Astrocyte (in vitro differentiated cells and primary cell): ENCODE measurements at regions not wholly inside any gene's neighbourhood (a gene's known extent, or its start where the extent isn't known, plus 50 kb on each side); places are given as distances from the start of the nearest gene placed in this dataset.

ENCODE experiments used
- DNase-seq: peaks from one replicate; pipeline ENCODE4 v3.0.0-alpha.2; 2010; ENCODE audit warnings: low read depth
- FAIRE-seq: peaks from 2 replicates; lab custom pipeline; 2011; peaks lifted over from hg19 to GRCh38; lab: Jason Lieb, UNC
- H2AFZ ChIP-seq: 2 replicates; pipeline ENCODE4 v1.6.0; 2012; ENCODE audit warnings: low read depth, low read length, inconsistent platforms
- H3K27ac ChIP-seq: 2 replicates; pipeline ENCODE4 v1.5.1; 2011; ENCODE audit warnings: low read depth, low read length, inconsistent platforms
- H3K27me3 ChIP-seq: 2 replicates; pipeline ENCODE4 v1.6.0; 2011; ENCODE audit warnings: low read length, inconsistent platforms; ENCODE audit not compliant: insufficient read depth
- H3K36me3 ChIP-seq: 2 replicates; pipeline ENCODE4 v1.5.1; 2011; ENCODE audit warnings: low read length, inconsistent platforms; ENCODE audit not compliant: insufficient read depth
- H3K4me1 ChIP-seq: 2 replicates; pipeline ENCODE4 v1.5.1; 2011; ENCODE audit warnings: low read length, inconsistent platforms; ENCODE audit not compliant: insufficient read depth
- H3K4me2 ChIP-seq: 2 replicates; pipeline ENCODE4 v1.6.0; 2012; ENCODE audit warnings: low read length, inconsistent platforms
- H3K4me3 ChIP-seq: 2 replicates; pipeline ENCODE4 v1.5.1; 2011; ENCODE audit warnings: low read depth, mild to moderate bottlenecking, low read length, inconsistent platforms; ENCODE audit not compliant: insufficient read depth
- H3K79me2 ChIP-seq: 2 replicates; pipeline ENCODE4 v1.6.0; 2012; ENCODE audit warnings: mild to moderate bottlenecking, low read length, inconsistent platforms; ENCODE audit not compliant: insufficient read depth
- H3K9ac ChIP-seq: 2 replicates; pipeline ENCODE4 v1.6.0; 2012; ENCODE audit warnings: mild to moderate bottlenecking, low read length, inconsistent platforms
- H3K9me3 ChIP-seq: 2 replicates; pipeline ENCODE4 v1.5.1; 2012; ENCODE audit warnings: low read depth, mild to moderate bottlenecking, low read length, inconsistent platforms; ENCODE audit not compliant: insufficient read depth
- H4K20me1 ChIP-seq: 2 replicates; pipeline ENCODE4 v1.6.0; 2012; ENCODE audit warnings: low read length, inconsistent platforms; ENCODE audit not compliant: insufficient read depth
- H3K27ac Mint-ChIP-seq: one replicate; pipeline ENCODE4 v1.8.0; 2021; ENCODE audit warnings: mild to moderate bottlenecking, mixed read lengths; ENCODE audit not compliant: unreplicated experiment
- H3K27me3 Mint-ChIP-seq: one replicate; pipeline ENCODE4 v1.8.0; 2021; ENCODE audit warnings: low read depth, mixed read lengths; ENCODE audit not compliant: unreplicated experiment
- H3K36me3 Mint-ChIP-seq: one replicate; pipeline ENCODE4 v1.8.0; 2021; ENCODE audit warnings: low read depth, mixed read lengths; ENCODE audit not compliant: unreplicated experiment
- H3K4me1 Mint-ChIP-seq: one replicate; pipeline ENCODE4 v1.8.0; 2021; ENCODE audit warnings: low read depth, mixed read lengths; ENCODE audit not compliant: unreplicated experiment
- H3K4me3 Mint-ChIP-seq: one replicate; pipeline ENCODE4 v1.8.0; 2021; ENCODE audit warnings: mild to moderate bottlenecking, moderate library complexity, mixed read lengths; ENCODE audit not compliant: unreplicated experiment
- H3K9me3 Mint-ChIP-seq: one replicate; pipeline ENCODE4 v1.8.0; 2021; ENCODE audit warnings: mild to moderate bottlenecking, mixed read lengths; ENCODE audit not compliant: unreplicated experiment
- CTCF ChIP-seq: IDR thresholded peaks from 2 replicates; pipeline ENCODE4 v1.5.1; 2011; ENCODE audit warnings: low read depth, mild to moderate bottlenecking, inconsistent platforms, low read length, moderate library complexity; ENCODE audit not compliant: insufficient read depth
- EZH2 ChIP-seq: IDR thresholded peaks from 2 replicates; pipeline ENCODE4 v1.6.1; 2012; ENCODE audit warnings: mild to moderate bottlenecking, low read length, inconsistent platforms; ENCODE audit not compliant: insufficient read depth

- Mint-ChIP-seq H3K36me3 (peaks cover 6% of the 10 kb centered on the region), H3K27ac (no peak overlapping the region), H3K9me3 (peaks cover 42% of the 10 kb centered on the region), H3K4me1 (no peaks in the 10 kb centered on the region), H3K27me3 (peaks cover 72% of the 10 kb centered on the region), H3K4me3 (no peak overlapping the region)
- peaks cover 21% of the 10 kb centered on the region for H3K9me3 ChIP-seq
- H2AFZ ChIP-seq, result no peak overlapping the region
- no peaks in the 10 kb centered on the region for H4K20me1 ChIP-seq
- H3K4me3 ChIP-seq, result no peak overlapping the region
- no peaks in the 10 kb centered on the region for H3K36me3 ChIP-seq
- H3K27ac ChIP-seq, result no peak overlapping the region
- no peak for FAIRE-seq
- H3K79me2 ChIP-seq, result no peaks in the 10 kb centered on the region
- no peak overlapping the region for H3K9ac ChIP-seq
- H3K27me3 ChIP-seq, result peaks cover 12% of the 10 kb centered on the region
- no peak for DNase-seq
- no peaks in the 10 kb centered on the region for H3K4me1 ChIP-seq
- H3K4me2 ChIP-seq, result no peak overlapping the region
- TF ChIP-seq EZH2 (no peak), CTCF (no peak)
Measured at GRCh38 chr15:69692342-69692741, 239.7 kb downstream of the RPLP1 start.

- H3K36me3 ChIP-seq, result no peaks in the 10 kb centered on the region
- no peak for TF ChIP-seq EZH2
- no peaks in the 10 kb centered on the region for H3K79me2 ChIP-seq
- no peak overlapping the region for H3K4me2 ChIP-seq
- FAIRE-seq (no peak), DNase-seq (no peak)
- H4K20me1 ChIP-seq, result no peaks in the 10 kb centered on the region
- no peak overlapping the region for H3K4me3 ChIP-seq
- H3K4me1 ChIP-seq, result no peaks in the 10 kb centered on the region
- peaks cover 21% of the 10 kb centered on the region for H3K9me3 ChIP-seq
- Mint-ChIP-seq H3K4me3 (no peak overlapping the region), H3K4me1 (no peaks in the 10 kb centered on the region), H3K9me3 (peaks cover 36% of the 10 kb centered on the region), H3K36me3 (peaks cover 6% of the 10 kb centered on the region), H3K27ac (no peak overlapping the region), H3K27me3 (peaks cover 76% of the 10 kb centered on the region)
- no peak overlapping the region for H2AFZ ChIP-seq
- no peak overlapping the region for H3K9ac ChIP-seq
- H3K27me3 ChIP-seq, result peaks cover 12% of the 10 kb centered on the region
- no peak overlapping the region for H3K27ac ChIP-seq
Measured at GRCh38 chr15:69693059-69693458, 240.4 kb downstream of the RPLP1 start.

- Histone ChIP-seq H3K4me1 (no peaks in the 10 kb centered on the region), H3K36me3 (no peaks in the 10 kb centered on the region), H2AFZ (no peak overlapping the region), H3K27me3 (peaks cover 12% of the 10 kb centered on the region), H3K79me2 (no peaks in the 10 kb centered on the region), H3K9me3 (peaks cover 3% of the 10 kb centered on the region), H3K4me2 (no peak overlapping the region), H3K9ac (no peak overlapping the region), H3K4me3 (no peak overlapping the region), H3K27ac (no peak overlapping the region), H4K20me1 (no peaks in the 10 kb centered on the region)
- Mint-ChIP-seq H3K27ac (no peak overlapping the region), H3K4me1 (no peaks in the 10 kb centered on the region), H3K36me3 (peaks cover 6% of the 10 kb centered on the region), H3K9me3 (peaks cover 15% of the 10 kb centered on the region), H3K4me3 (no peak overlapping the region), H3K27me3 (peaks cover 80% of the 10 kb centered on the region)
- DNase-seq, result no peak
- FAIRE-seq, result no peak
- TF ChIP-seq CTCF (no peak), EZH2 (no peak)
Measured at GRCh38 chr15:69696946-69697345, 244.3 kb downstream of the RPLP1 start.
